Liver (tissue), 3 donors: ENCODE measurements at regions not wholly inside any gene's neighbourhood (a gene's known extent, or its start where the extent isn't known, plus 50 kb on each side); places are given as distances from the start of the nearest gene placed in this dataset.

Source experiments
- GABPA ChIP-seq, 2 donors: IDR thresholded peaks in 1 of 2; conservative IDR thresholded peaks in 1 of 2; 2 replicates each; pipeline ENCODE4 v1.6.1; 2016; ENCODE audit warnings: antibody characterized with exemption in 2 of 2, mild to moderate bottlenecking in 1 of 2, moderate library complexity in 1 of 2
- HNF4A ChIP-seq, 2 donors: conservative IDR thresholded peaks; 2 replicates each; pipeline ENCODE4 v1.6.1; 2016; ENCODE audit warnings: antibody characterized with exemption in 2 of 2, mild to moderate bottlenecking in 2 of 2
- JUND ChIP-seq, 2 donors: IDR thresholded peaks; 2 replicates each; pipeline ENCODE4 v1.6.1; 2016; ENCODE audit warnings: antibody characterized with exemption in 2 of 2
- MAX ChIP-seq: IDR thresholded peaks from 2 replicates; pipeline ENCODE4 v1.6.1; 2016; ENCODE audit warnings: antibody characterized with exemption
- RAD21 ChIP-seq, 2 donors: IDR thresholded peaks; 2 replicates each; pipeline ENCODE4 v1.6.1; 2016; ENCODE audit warnings: antibody characterized with exemption in 2 of 2, mild to moderate bottlenecking in 2 of 2
- SP1 ChIP-seq: IDR thresholded peaks from 2 replicates; pipeline ENCODE4 v1.6.1; 2018; ENCODE audit warnings: antibody characterized with exemption, mild to moderate bottlenecking
- TAF1 ChIP-seq: conservative IDR thresholded peaks from 2 replicates; pipeline ENCODE4 v1.6.1; 2016; ENCODE audit warnings: antibody characterized with exemption, mild to moderate bottlenecking
- YY1 ChIP-seq: IDR thresholded peaks from 2 replicates; pipeline ENCODE4 v1.6.1; 2016; ENCODE audit warnings: antibody characterized with exemption, mild to moderate bottlenecking
- TF ChIP-seq, protein P1 (sequence below): fragments of 150-350 bp; IDR thresholded peaks from 2 replicates; pipeline ENCODE4 v1.5.1; 2017; ENCODE audit warnings: improper control_type of control experiment, low read depth, low read length; ENCODE audit not compliant: missing input control
- TF ChIP-seq, protein P2 (sequence below): IDR thresholded peaks from 2 replicates; pipeline ENCODE4 v1.6.1; 2016; ENCODE audit warnings: antibody characterized with exemption, mild to moderate bottlenecking
- donor health status: healthy.
- donor health status: healthy.

- TF ChIP-seq, protein P1, sequence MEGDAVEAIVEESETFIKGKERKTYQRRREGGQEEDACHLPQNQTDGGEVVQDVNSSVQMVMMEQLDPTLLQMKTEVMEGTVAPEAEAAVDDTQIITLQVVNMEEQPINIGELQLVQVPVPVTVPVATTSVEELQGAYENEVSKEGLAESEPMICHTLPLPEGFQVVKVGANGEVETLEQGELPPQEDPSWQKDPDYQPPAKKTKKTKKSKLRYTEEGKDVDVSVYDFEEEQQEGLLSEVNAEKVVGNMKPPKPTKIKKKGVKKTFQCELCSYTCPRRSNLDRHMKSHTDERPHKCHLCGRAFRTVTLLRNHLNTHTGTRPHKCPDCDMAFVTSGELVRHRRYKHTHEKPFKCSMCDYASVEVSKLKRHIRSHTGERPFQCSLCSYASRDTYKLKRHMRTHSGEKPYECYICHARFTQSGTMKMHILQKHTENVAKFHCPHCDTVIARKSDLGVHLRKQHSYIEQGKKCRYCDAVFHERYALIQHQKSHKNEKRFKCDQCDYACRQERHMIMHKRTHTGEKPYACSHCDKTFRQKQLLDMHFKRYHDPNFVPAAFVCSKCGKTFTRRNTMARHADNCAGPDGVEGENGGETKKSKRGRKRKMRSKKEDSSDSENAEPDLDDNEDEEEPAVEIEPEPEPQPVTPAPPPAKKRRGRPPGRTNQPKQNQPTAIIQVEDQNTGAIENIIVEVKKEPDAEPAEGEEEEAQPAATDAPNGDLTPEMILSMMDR, result no peak
- TF ChIP-seq GABPA (IDR thresholded peaks at IDR 0.05 in 1 of 2, conservative IDR thresholded peaks at IDR 0.05 in 1 of 2), result no peak
- TF ChIP-seq RAD21 (IDR thresholded peaks at IDR 0.05), result no peak
- no peak for TF ChIP-seq YY1
- TF ChIP-seq SP1, result no peak
- no peak for TF ChIP-seq JUND (IDR thresholded peaks at IDR 0.05)
- TF ChIP-seq MAX, result no peak
- no peak for TF ChIP-seq HNF4A (conservative IDR thresholded peaks at IDR 0.05)
- TF ChIP-seq, protein P2, sequence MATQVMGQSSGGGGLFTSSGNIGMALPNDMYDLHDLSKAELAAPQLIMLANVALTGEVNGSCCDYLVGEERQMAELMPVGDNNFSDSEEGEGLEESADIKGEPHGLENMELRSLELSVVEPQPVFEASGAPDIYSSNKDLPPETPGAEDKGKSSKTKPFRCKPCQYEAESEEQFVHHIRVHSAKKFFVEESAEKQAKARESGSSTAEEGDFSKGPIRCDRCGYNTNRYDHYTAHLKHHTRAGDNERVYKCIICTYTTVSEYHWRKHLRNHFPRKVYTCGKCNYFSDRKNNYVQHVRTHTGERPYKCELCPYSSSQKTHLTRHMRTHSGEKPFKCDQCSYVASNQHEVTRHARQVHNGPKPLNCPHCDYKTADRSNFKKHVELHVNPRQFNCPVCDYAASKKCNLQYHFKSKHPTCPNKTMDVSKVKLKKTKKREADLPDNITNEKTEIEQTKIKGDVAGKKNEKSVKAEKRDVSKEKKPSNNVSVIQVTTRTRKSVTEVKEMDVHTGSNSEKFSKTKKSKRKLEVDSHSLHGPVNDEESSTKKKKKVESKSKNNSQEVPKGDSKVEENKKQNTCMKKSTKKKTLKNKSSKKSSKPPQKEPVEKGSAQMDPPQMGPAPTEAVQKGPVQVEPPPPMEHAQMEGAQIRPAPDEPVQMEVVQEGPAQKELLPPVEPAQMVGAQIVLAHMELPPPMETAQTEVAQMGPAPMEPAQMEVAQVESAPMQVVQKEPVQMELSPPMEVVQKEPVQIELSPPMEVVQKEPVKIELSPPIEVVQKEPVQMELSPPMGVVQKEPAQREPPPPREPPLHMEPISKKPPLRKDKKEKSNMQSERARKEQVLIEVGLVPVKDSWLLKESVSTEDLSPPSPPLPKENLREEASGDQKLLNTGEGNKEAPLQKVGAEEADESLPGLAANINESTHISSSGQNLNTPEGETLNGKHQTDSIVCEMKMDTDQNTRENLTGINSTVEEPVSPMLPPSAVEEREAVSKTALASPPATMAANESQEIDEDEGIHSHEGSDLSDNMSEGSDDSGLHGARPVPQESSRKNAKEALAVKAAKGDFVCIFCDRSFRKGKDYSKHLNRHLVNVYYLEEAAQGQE, result no peak
- TF ChIP-seq TAF1, result no peak
Observed at GRCh38 chr7:125664625-125665024, 735.0 kb upstream of the POT1 start.
